ENCODE measurements at regions not wholly inside any gene's neighbourhood (a gene's known extent, or its start where the extent isn't known, plus 50 kb on each side); places are given as distances from the start of the nearest gene placed in this dataset.

- TF ChIP-seq GABPA (IDR thresholded peaks at IDR 0.05; ENCODE audit: low read depth) (no peak), CTCF (IDR thresholded peaks at IDR 0.05; ENCODE audit: insufficient read depth, low read length) (no peak), POLR2AphosphoS5 (IDR thresholded peaks at IDR 0.05; ENCODE audit: low read depth) (no peak), SPI1 (IDR thresholded peaks at IDR 0.05; ENCODE audit: borderline replicate concordance, low read depth) (no peak)
- TF ChIP-seq, protein P1, sequence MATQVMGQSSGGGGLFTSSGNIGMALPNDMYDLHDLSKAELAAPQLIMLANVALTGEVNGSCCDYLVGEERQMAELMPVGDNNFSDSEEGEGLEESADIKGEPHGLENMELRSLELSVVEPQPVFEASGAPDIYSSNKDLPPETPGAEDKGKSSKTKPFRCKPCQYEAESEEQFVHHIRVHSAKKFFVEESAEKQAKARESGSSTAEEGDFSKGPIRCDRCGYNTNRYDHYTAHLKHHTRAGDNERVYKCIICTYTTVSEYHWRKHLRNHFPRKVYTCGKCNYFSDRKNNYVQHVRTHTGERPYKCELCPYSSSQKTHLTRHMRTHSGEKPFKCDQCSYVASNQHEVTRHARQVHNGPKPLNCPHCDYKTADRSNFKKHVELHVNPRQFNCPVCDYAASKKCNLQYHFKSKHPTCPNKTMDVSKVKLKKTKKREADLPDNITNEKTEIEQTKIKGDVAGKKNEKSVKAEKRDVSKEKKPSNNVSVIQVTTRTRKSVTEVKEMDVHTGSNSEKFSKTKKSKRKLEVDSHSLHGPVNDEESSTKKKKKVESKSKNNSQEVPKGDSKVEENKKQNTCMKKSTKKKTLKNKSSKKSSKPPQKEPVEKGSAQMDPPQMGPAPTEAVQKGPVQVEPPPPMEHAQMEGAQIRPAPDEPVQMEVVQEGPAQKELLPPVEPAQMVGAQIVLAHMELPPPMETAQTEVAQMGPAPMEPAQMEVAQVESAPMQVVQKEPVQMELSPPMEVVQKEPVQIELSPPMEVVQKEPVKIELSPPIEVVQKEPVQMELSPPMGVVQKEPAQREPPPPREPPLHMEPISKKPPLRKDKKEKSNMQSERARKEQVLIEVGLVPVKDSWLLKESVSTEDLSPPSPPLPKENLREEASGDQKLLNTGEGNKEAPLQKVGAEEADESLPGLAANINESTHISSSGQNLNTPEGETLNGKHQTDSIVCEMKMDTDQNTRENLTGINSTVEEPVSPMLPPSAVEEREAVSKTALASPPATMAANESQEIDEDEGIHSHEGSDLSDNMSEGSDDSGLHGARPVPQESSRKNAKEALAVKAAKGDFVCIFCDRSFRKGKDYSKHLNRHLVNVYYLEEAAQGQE (IDR thresholded peaks at IDR 0.05; ENCODE audit: insufficient replicate concordance, low read depth) = no peak
Observed at GRCh38 chr12:42936991-42937390, 347.4 kb upstream of the PRICKLE1 start.

Data from HL-60 (cell line).